HG03460 (cell line): ENCODE measurements at regions not wholly inside any gene's neighbourhood (a gene's known extent, or its start where the extent isn't known, plus 50 kb on each side); places are given as distances from the start of the nearest gene placed in this dataset.

Source experiments
- ATAC-seq: cut with Tn5 transposase; IDR thresholded peaks from one replicate; pipeline ENCODE4 v1.9.1; 2021; ENCODE audit not compliant: unreplicated experiment

DNA sequence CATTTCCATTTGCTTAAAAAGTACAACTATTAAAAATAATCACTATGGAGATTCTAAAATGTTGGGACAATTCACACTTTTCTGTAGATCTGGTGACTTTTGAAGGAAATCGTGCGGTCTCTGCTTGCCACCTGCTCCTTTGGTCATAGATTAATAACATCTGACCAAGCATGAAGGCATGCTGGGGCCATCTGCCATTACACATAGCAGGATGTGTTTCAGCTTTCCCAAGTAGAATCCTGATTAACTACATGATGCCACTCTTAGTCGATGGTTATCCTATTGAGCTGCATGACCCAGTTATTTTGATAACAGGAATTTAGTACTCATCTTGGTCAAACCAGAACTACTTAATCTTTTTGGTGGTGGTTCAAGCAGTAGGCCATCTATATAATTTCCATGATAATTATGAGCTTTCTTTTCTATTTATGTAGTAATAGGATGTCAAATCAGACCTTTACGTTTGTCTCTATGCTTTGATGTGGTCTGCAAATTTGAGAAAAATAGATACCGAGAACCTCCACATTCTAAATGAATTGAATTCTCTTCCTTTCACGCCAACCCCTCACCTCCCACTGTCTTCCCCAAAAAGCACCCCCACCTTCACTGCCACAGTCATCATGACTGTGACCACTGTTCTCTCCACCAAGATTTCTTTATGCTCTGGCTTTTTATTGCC, 158.1 kb downstream of the DIPK2A start:
- no peak for ATAC-seq

DNA sequence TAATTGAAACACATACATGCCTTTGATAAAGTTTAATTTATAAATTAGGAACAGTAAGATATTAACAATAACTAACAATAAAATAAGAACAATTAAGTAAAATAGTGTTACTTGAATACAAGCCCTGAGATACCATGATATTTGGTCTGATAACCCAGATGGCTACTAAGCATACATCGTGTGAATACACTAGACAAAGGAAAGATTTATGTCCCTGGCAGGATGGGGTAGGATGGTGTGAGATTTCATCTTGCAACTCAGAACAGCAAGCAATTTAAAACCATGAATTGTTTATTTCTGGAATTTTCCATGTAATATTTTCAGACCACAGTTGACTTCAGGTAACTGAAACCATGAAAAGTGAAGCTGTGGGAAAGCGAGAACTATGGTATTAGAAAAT, 169.5 kb downstream of the DIPK2A start:
- ATAC-seq, result no peak

DNA sequence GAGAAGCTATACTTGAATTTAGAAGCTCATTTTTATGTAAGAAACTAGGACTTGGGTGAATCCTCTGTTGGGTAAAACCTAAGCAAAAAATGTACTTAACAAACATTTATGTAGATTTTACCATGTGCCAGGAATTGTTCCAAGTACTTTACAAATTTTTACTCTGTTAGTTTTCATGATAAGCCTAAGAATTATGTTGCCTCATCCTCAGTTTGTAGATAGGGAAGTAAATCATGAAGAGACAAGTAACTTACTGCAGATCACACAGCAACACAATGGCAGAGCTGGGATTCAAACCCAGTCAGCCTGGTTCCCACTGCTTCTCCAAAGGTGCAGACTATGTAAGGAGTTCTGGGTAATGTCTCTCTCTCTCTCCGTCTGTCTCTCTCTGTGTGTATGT, 169.9 kb downstream of the DIPK2A start:
- ATAC-seq, result no peak

DNA sequence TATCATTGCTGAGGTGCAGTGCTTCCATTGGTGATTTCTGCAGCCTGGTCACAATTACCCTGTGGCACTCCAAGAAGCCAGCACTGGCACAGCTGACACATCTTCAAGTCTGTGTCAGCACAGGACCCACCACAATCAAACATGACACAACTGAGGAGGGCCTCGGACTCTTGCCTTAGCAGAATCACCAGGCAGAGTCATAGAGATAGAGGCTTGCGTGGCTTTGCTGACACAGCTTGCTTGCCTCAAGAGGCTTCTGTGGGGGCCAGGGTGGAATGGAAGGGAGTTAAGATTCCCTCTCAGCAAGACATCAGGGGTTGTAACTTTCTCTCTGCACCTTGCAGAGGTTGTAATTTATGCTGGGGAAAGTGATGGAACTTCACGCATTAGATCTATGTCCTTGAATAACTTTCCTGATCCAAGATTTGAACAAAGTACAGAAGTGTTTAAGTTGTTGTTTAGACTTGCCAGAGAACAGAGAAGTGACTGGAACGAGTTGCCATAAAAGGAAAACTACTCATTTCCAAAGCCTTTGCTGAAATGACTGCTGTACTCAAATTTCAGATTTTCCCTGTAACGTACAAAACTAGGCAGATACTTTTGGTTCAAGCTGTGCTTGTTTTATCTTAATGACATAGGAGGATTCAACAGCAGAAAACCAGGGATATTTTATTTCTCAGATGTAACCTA, 170.7 kb downstream of the DIPK2A start:
- ATAC-seq, result no peak

DNA sequence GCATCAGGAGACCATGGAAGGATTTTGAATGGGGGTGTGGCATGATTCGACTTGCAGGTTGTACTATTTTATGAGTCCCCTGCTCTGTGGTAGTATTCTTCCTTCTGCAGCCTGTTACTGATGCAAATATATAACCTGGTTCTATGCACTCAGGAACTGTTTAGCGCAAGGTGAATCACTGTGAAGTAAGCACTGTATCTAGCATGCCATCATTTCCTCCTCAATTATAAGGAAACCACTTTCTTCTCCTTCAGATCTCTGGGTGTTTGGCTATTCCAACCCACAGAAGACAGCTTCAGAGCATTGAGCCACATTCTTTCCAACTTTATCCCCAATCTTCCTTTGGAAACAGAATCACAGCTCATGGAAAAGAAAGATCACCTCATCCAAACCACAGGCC, 176.7 kb downstream of the DIPK2A start:
- no peak for ATAC-seq

DNA sequence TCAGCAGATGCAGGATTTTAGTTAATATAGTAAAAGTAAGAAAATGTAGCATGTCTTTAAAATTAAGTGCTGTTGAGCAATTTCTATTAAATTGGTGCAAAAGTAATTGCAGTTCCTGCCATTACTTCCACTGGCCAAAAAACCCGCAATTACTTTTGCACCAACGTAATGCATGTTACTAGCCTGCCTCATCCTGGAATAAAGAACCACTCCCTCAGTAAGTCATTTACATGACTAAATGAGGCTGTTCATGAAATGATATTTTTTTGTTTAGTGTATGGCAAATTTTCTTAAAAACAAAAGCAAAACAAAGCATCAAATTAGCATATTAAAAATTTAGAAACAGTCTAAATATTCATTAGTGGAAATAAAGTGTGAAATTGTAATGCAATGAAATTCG, 180.4 kb downstream of the DIPK2A start:
- no peak for ATAC-seq

DNA sequence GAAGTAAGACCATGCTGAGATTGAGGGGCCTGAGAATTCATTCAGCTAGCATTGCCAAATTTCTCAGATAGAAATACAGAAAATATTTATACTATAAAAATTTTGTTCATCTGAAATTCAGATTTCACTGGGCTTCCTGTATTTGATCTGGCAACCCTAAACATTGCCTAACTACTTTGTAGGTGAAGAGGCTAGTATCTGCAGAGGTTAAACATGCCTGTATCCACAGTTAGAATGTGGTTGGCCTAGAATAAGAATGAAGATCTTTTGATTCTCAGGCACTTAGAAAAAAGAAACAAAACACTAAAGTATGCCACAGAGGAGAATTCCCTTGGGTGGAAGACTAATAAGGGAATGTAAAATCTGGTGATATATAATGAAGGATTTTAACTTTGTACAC, 189.0 kb downstream of the DIPK2A start:
- ATAC-seq, result no peak

DNA sequence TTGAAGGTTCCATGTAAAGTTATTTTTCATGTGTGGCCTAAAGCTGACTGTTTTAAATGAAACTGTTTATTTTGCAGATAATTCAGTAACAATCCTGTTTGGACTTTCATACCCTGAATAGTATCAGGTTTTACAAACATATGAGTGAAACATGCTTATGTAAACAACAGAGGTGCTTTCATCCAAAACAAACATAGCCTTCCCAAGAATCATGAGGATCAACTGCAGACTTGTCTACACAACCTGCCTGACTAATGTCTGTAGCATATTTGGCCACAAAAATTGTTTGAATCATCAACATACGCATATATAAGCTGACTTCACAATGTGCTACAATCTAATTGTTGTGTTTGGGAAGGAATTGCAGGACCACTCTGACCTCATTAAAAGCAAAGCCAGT, 190.4 kb downstream of the DIPK2A start:
- ATAC-seq, result no peak

DNA sequence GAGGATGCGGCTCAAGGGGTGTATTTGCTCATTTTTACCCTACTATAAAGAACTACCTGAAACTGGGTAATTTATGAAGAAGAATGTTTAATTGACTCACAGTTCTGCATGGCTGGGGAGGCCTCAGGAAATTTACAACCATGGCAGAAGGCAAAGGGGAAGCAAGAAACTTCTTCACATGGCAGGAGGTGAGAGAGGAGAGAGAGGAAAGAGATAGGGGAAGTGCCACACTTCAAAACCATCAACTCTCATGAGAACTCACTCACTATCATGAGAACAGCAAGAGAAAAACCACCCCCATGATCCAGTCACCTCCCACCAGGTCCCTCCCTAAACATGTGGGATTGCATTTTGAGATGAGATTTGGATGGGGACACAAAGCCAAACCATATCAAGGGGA, 192.7 kb downstream of the DIPK2A start:
- no peak for ATAC-seq

DNA sequence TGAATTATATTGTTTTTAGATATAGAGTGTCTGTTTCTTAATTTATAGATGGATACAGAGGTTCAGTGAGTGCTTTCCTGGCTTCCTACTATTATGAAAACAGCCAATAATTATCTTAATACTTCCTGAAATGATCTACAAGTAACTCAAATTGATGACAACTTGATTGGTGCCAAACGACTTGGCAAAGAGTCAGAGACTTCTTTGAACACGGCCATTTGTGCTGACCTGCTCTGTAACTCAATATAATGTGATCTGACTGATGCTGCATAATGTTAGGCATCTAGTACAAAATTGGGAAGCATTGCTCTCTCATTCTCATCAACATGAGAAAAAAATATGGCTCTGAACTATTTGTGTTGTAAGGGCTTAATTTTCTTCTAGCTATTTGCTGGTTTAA, 193.9 kb downstream of the DIPK2A start:
- no peak for ATAC-seq

DNA sequence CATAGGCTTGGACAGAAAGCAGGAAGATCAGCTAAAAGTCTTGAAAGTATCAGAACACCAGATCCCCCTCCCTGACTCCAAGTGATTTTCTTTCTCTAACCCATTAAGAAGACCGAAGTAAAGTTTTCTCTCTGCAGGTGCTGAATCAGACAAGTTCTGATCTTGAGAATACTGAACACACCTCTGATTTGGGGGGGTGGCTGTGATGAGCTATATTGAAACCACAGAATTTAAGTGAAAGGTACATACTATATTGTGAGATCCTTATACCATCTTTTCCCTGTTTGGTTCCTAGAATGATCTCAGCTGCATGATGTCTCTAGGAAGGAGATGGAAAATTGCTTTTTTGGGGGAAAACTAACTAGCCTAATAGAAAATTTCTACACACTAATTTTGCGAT, 196.0 kb downstream of the DIPK2A start:
- ATAC-seq, result no peak

DNA sequence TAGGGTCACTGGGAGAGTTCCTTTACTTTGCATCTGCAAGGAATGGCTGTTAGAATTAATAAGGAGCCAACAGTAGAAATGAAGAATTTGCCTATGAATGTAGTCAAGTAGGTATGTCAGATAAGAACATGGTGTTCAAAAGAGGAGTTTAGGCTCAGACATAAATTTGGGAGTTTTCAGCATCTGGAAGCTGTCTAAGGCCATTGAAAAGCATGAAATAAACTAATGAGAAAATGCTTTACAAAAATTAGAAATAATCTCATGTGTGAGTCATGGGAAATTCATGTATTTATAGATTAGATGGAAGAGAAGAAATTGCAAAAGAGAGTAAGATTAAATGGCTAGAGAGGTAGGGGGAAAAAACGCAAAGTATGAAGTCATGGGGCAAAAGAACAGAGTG, 201.9 kb downstream of the DIPK2A start:
- no peak for ATAC-seq

DNA sequence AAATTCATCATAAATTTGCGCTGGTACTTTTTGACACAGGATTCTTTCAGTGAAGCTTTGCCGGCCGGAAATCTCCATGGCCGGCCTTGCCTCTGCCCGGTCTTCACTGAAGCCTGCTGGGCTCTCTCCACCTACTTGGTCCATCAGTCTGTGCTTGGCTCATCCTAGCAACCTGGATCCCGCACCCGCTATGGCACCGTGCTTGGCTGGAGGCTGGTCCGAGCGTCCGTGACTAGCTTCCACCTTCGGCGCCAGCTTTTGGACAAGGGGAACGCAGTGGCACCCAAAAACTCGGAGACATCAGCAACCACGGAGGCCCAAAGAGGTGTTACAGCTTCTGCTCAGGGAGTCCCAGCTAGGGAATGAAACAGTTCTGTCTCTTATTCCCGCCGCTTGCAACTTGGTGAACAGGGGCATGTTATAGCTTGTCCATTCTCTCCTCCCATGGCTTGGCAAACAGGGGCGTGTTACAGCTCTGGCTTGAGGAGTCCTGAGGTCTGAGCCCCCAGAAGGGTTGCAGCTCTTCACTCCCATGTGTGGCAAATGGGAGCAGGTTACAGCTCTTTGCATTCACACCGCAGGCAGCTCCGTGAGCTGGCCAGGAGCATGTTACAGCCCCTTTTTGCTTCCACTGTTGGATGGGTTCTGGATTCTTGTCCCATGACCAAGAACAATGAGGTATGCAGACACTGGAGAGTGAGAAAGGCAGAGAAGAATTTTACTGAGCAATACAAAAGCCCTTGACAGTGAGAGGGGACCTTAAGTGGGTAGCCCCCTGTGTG, 204.2 kb downstream of the DIPK2A start:
- ATAC-seq, result no peak

DNA sequence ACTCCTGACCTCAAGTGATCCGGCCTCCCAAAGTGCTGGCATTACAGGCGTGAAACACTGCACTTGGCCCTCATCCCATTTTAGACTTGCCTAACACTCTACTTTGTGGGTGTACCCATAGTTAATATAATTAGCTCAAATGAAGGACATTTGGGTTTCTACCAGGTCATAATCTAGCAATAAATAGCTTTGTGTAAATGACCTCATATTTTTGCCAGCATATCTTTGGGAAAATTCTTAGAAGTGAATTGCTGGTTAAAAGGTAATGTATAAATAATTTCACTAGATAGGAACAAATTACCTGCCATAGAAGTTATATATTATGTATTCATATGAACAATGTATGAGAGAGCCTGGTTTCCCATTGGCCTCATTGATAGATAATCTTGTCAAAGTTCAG, 206.0 kb downstream of the DIPK2A start:
- ATAC-seq, result no peak

DNA sequence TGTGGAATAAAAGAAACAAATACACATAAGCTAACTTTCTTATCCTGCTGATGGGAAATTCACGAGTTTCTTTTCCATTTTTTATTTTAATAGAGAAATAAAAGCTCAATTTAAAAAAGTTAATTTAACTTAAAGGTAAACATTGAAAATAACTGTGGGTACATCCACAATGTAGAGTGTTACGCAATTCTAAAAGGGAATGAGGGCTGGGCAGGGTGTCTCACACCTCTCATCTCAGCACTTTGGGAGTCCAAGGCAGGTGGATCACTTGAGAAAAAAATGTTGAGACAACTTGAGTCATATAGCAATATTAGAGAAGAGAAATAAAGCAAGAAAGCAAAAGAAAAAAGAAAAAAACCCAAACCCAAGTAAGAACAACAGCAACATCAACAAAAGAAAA, 207.0 kb downstream of the DIPK2A start:
- ATAC-seq, result no peak

DNA sequence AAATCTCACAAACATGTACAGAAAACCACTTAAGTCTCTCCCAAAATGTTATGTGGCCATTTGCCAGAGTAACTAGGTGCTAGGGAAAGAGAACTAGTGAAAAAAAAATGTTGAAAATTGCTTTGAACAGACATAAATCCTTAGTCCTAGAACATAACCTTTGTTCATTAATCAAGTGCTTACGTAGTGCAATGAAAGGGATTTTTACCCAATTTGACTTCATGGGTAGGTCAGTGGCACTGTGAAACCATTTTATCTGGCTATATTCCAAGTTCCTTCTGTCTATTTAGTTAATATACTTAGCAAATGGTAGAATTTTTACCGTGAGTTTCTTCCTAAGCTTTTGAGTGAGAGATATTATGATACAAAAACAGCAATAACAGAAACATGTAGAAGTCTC, 209.4 kb downstream of the DIPK2A start:
- no peak for ATAC-seq

DNA sequence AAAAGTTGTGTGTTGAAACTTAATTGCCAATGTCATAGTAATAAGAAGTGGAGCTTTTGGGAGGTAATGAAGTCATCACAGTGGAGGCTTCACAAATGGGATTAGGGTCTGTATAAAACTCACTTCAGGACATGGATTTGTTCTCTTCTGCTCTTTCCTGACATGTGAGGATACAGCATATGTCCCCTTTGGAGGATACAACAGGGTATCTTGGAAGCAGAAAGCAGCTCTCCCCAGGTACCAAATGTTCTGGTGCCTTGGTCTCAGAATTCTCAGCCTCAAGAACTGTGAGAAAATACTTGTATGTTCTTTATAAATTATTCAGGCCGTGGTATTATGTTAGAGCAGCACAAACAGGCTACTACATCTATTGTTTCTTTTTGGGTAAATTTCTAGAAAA, 210.9 kb downstream of the DIPK2A start:
- ATAC-seq, result no peak

DNA sequence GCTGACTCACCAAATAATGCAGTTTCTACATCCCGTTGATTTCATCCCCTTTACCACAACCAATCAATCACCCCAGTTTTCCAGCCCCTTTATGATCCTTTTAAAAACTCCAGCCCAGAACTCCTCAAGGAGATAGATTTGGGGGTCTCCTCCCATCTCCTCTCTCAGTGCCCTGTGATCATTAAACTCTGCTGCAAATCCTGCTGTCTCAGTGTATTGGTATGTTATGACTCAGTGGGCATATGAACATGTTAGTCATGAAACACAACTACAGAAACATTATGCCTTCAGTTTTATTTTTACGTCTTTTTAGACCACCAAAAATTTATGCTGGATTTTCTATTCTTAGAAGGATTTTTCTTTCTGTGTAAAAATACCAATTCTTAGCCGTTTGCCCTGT, 213.7 kb downstream of the DIPK2A start:
- no peak for ATAC-seq

DNA sequence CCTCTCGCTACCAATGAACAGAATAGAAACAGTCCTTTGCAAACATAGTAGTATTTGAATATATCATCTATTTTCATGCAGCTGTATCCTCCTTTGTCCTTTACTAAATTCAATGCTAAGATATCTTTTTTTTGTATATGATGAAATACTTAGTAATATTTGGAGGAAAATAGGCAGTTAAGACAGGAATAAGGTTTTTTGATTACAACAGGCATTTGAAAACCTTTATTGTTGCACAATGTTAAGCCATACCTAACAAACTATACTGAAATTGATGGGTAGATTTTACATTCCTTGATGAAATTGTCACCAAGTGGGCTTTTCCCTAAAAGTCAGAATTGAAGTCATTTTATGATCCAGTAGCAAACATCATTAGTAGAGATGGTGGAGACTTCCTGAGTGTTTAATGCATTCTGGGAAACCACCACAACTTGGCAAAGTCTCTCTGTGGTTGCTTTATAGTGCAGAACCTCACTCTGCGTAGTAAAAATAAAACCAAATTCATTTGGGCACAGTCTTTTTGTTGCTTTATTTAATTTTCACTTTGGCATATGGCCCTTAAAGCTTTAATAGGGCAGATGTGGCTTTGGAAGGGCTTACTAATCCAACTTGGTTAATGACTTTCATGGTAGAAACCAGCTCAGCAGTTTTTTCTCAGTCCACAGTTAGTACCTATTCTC, 216.0 kb downstream of the DIPK2A start:
- ATAC-seq, result no peak

DNA sequence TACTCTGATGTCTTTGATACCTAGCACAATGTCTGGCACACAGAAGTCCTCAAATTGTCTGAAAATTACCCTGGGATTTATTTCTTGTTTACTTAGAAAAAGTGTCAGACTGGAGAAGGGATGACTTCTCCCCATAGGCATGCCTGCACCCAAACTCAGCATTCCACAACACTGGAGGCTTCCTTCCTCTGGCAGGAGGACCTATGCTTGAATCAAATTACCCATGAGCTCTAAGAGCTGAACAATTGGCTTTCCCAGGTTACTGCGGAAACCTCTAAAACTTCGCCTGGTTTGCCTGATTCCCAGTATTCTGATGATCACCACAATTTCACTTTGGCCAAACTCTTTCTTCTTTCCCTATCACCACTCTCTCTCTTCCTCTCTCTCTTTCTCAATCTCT, 217.4 kb downstream of the DIPK2A start:
- ATAC-seq, result no peak

DNA sequence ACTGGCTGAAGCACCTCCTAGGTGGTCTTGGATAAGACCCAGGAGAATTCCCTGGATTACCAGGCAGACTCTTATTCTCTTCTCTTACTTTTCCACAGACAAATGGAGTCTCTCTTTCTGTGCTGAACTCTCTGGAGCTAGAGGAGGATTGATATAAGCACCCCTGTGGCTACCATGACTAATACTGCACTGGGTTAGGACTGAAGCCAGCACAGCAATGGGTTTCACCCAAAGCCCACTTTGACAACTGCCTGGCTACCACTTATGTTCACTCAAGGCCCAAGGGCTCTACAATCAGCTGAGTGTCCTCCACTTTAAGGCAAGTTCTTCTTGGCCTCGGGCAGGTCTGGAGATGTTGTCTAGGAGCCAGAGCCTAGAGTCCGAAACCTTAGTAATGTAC, 225.5 kb downstream of the DIPK2A start:
- no peak for ATAC-seq

DNA sequence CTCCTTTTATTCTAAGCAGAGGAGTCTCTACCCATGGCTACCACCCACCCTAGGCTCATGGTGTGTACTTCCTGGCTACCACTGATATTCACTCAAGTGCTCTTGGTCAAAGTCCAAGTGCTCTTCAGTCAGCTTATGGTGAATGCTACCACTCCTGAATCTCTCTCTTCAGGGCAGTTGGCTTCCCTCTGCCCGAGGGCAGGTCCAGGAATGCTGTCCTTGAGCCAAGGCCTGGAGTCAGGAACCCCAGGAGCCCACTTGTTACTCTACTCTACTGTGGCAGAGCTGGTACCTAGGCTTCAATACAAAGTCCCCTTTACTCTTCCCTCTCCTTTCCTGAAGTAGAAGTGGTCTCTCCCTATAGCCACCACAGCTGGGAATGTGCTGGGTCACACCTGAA, 226.0 kb downstream of the DIPK2A start:
- ATAC-seq, result no peak
